SU-DHL-6 (cell line): ENCODE measurements at regions not wholly inside any gene's neighbourhood (a gene's known extent, or its start where the extent isn't known, plus 50 kb on each side); places are given as distances from the start of the nearest gene placed in this dataset.

Source experiments
- EZH2phosphoT487 ChIP-seq: fragments of 200-600 bp; sonication (generic), shearing (Covaris generic); conservative IDR thresholded peaks from 2 replicates; pipeline ENCODE4 v1.6.1; 2018; ENCODE audit warnings: mild to moderate bottlenecking, antibody characterized with exemption, low read length, moderate library complexity, mixed read lengths
- TF ChIP-seq, protein P1 (sequence below): fragments of 200-600 bp; sonication (generic); IDR thresholded peaks from one replicate; pipeline ENCODE4 v1.5.1; 2017; ENCODE audit warnings: antibody characterized with exemption, mild to moderate bottlenecking, low read length, moderate library complexity; ENCODE audit not compliant: insufficient read depth, poor library complexity, severe bottlenecking

DNA sequence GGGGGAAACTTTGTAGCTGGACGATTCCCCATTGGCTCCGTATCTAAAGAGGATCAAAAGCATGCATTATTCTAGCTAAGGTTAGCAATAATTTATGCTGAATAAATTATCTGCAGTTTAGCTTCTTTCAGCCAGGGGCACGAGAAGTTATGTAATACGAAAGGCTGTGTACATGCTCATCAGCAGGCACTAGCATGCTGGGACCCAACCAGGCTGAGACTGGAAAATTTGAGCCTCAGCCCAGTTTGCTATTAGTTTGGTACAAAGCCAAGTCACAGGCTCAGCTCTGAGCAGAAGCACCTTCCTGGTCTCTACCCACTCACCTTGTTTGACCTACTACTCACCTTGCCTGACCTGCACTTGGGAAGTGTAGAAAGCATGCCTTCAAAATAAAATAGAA, 328.1 kb upstream of the ARID1B start:
- TF ChIP-seq, protein P1, sequence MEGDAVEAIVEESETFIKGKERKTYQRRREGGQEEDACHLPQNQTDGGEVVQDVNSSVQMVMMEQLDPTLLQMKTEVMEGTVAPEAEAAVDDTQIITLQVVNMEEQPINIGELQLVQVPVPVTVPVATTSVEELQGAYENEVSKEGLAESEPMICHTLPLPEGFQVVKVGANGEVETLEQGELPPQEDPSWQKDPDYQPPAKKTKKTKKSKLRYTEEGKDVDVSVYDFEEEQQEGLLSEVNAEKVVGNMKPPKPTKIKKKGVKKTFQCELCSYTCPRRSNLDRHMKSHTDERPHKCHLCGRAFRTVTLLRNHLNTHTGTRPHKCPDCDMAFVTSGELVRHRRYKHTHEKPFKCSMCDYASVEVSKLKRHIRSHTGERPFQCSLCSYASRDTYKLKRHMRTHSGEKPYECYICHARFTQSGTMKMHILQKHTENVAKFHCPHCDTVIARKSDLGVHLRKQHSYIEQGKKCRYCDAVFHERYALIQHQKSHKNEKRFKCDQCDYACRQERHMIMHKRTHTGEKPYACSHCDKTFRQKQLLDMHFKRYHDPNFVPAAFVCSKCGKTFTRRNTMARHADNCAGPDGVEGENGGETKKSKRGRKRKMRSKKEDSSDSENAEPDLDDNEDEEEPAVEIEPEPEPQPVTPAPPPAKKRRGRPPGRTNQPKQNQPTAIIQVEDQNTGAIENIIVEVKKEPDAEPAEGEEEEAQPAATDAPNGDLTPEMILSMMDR = no peak
- TF ChIP-seq EZH2phosphoT487 = no peak
